ENCODE measurements at regions not wholly inside any gene's neighbourhood (a gene's known extent, or its start where the extent isn't known, plus 50 kb on each side); places are given as distances from the start of the nearest gene placed in this dataset.

DNA sequence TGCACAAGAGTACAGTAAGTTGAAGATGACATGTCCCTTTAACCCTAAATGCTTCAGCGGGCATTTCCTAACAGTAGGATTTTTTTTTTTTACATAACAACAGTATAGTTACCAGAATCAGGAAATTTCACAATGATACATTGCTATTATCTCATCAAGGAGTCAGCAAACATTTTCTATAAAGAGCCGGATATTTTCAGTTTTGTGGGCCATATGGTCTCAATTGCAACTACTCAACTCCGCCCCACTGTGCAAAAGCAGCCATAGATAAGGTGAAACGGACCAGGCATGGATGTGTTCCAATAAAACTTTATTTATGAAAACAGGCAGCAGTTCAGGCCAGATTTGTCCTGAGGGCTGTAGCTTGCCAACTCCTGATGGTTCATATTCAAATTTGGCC lies 130.6 kb downstream of the SMAD6 start:
- Histone ChIP-seq H3K36me3 (ENCODE audit: control insufficient read depth, insufficient read depth, low read length) (no peaks in the 10 kb centered on the region), H3K27me3 (replicated peaks; ENCODE audit: control insufficient read depth, insufficient read depth, low read length) (no peaks in the 10 kb centered on the region), H3K4me3 (replicated peaks; ENCODE audit: low read depth, low read length) (no peak overlapping the region)
- DNase-seq (ENCODE audit: extremely low read depth, insufficient read length), result no peak
- TF ChIP-seq, protein P1, sequence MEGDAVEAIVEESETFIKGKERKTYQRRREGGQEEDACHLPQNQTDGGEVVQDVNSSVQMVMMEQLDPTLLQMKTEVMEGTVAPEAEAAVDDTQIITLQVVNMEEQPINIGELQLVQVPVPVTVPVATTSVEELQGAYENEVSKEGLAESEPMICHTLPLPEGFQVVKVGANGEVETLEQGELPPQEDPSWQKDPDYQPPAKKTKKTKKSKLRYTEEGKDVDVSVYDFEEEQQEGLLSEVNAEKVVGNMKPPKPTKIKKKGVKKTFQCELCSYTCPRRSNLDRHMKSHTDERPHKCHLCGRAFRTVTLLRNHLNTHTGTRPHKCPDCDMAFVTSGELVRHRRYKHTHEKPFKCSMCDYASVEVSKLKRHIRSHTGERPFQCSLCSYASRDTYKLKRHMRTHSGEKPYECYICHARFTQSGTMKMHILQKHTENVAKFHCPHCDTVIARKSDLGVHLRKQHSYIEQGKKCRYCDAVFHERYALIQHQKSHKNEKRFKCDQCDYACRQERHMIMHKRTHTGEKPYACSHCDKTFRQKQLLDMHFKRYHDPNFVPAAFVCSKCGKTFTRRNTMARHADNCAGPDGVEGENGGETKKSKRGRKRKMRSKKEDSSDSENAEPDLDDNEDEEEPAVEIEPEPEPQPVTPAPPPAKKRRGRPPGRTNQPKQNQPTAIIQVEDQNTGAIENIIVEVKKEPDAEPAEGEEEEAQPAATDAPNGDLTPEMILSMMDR (IDR thresholded peaks at IDR 0.05; ENCODE audit: insufficient read depth, low read length, poor library complexity, severe bottlenecking), result no peak

DNA sequence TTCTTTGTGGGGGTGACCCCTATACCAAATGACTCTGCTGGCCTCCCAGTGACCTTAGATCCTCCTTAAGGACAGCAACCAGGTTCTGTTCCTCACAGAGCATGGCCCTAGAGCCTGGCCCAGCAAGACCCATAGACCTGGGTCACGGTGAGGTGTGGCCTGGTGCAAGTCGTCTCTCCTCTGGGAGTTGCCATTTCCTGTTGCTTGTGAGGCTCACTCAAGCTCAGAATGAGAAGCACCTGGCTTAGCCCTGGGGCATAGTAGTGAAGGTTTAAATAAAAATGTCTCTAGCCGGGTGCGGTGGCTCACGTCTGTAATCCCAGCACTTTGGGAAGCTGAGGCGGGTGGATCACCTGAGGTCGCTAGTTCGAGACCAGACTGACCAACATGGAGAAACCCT lies 131.3 kb downstream of the SMAD6 start:
- H3K27me3 ChIP-seq (replicated peaks; ENCODE audit: control insufficient read depth, insufficient read depth, low read length), result no peaks in the 10 kb centered on the region
- H3K4me3 ChIP-seq (replicated peaks; ENCODE audit: low read depth, low read length), result no peak overlapping the region

DNA sequence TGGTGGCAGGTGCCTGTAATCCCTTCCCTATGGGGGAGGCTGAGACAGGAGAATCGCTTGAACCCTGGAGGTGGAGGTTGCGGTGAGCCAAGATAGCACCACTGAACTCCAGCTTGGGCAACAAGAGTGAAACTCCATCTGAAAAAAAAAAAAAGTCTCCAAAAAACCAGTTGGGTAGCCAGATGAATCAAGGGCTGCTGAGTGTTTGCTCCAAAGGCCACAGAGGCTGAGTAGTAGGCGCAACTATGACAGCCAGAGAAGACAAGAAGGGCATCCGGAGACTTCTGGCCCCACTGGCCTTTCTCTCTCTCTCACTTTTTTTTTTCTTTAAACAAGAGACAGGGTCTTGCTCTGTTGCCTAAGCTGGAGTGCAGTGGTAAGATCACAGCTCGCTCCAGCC lies 131.8 kb downstream of the SMAD6 start:
- no peaks in the 10 kb centered on the region for H3K36me3 ChIP-seq (ENCODE audit: control insufficient read depth, insufficient read depth, low read length)
- DNase-seq (ENCODE audit: extremely low read depth, insufficient read length), result no peak
- no peaks in the 10 kb centered on the region for H3K27me3 ChIP-seq (replicated peaks; ENCODE audit: control insufficient read depth, insufficient read depth, low read length)
- H3K4me3 ChIP-seq (replicated peaks; ENCODE audit: low read depth, low read length), result no peak overlapping the region
- TF ChIP-seq, protein P1 (IDR thresholded peaks at IDR 0.05; ENCODE audit: insufficient read depth, low read length, poor library complexity, severe bottlenecking), result no peak

More for the DNA sequence above, 131.3 kb downstream of the SMAD6 start:
- DNase-seq (ENCODE audit: extremely low read depth, insufficient read length), result no peak
- no peaks in the 10 kb centered on the region for H3K36me3 ChIP-seq (ENCODE audit: control insufficient read depth, insufficient read depth, low read length)
- TF ChIP-seq, protein P1 (IDR thresholded peaks at IDR 0.05; ENCODE audit: insufficient read depth, low read length, poor library complexity, severe bottlenecking), result no peak

DNA sequence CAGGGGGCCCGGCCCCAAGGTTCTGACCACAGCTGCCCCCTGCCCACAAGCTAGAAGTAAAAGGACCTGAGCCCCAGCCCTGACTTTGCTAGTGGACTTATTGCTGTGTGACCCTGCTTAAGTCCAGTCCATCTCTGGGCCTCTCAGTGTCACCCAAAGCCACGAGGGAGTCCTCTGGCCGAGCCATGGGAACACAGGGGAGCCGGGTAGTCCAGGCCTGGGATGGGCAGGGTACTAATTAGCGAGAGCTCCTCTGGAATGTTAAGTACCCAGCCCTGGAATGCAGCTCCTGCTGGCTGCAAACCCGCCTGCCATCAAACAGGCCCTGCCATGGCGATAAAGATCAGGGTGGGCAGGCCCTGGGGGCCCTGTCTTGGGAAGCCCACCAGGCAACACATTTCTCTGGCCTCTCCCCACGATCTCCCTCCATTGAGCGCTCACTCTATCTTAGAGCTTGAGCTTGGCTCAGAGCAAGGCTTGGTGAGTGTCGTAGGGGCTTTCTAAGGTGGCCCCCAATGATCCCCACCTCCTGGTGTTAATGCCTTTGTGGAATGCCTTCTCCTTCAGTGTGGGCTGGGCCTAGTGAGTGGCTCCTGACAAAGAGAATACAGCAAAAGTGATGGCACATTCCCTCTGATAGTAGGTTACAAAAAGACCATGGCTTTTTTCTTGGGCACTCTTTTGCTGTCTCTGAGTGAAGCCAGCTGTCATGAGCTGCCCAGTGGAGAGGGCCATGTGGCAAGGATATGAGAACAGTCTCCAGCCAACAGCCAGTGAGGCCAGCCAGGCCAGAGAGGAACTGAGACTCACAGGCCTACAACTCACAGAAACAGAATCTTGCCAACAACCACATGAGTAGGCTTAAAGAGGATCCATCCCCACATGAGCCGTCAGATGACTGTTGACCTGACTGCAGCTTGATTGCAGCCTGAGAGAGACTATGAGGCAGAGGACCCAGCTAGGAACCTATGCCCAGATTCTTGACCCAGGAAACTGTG lies 133.1 kb downstream of the SMAD6 start:
- no peak for DNase-seq (ENCODE audit: extremely low read depth, insufficient read length)
- Histone ChIP-seq H3K27me3 (replicated peaks; ENCODE audit: control insufficient read depth, insufficient read depth, low read length) (no peaks in the 10 kb centered on the region), H3K36me3 (ENCODE audit: control insufficient read depth, insufficient read depth, low read length) (no peaks in the 10 kb centered on the region), H3K4me3 (replicated peaks; ENCODE audit: low read depth, low read length) (no peak overlapping the region)
- TF ChIP-seq, protein P1 (IDR thresholded peaks at IDR 0.05; ENCODE audit: insufficient read depth, low read length, poor library complexity, severe bottlenecking), result no peak

DNA sequence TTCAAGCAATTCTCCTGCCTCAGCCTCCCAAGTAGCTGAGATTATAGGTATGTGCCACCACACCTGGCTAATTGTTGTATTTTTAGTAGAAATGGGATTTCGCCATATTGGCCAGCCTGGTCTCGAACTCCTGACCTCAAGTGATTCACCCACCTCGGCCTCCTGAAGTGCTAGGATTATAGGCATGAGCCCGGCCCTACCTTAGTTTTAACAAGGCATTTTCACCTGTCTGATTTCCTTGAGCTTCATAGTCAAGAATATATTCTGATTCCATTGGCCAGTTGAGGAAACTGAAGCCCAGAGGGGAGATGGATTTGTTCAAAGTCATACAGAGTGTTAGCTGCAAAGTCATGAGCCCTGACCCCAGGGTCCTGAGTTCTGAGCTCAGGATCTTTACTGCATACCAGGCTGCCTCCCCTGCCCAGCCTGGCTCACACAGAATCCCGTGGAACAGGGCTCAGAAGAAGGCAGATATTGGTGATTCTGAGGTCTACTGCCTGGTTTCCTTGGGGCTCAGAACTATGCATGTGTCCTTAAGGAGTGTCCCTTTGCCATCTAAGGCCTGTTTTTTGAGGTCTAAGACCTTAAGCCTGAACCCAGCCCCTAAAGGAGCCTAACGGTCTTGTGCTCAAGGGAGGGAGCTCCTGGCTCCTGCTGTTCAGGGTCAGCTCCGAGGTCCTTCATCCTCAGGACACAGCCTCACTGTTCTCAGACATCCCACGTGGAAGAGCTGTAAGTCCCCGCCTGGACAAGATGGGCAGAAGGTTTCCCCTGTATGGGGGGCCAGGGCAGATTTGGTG lies 134.4 kb downstream of the SMAD6 start:
- no peaks in the 10 kb centered on the region for H3K27me3 ChIP-seq (replicated peaks; ENCODE audit: control insufficient read depth, insufficient read depth, low read length)
- TF ChIP-seq, protein P1 (IDR thresholded peaks at IDR 0.05; ENCODE audit: insufficient read depth, low read length, poor library complexity, severe bottlenecking), result no peak
- no peak overlapping the region for H3K4me3 ChIP-seq (replicated peaks; ENCODE audit: low read depth, low read length)
- no peak for DNase-seq (ENCODE audit: extremely low read depth, insufficient read length)
- no peaks in the 10 kb centered on the region for H3K36me3 ChIP-seq (ENCODE audit: control insufficient read depth, insufficient read depth, low read length)
